GM21526 (cell line): ENCODE measurements at regions not wholly inside any gene's neighbourhood (a gene's known extent, or its start where the extent isn't known, plus 50 kb on each side); places are given as distances from the start of the nearest gene placed in this dataset.

Experiments used
- ATAC-seq: cut with Tn5 transposase; IDR thresholded peaks from one replicate; pipeline ENCODE4 v1.9.1; 2021; ENCODE audit warnings: moderate library complexity; ENCODE audit not compliant: unreplicated experiment, low FRiP score

DNA sequence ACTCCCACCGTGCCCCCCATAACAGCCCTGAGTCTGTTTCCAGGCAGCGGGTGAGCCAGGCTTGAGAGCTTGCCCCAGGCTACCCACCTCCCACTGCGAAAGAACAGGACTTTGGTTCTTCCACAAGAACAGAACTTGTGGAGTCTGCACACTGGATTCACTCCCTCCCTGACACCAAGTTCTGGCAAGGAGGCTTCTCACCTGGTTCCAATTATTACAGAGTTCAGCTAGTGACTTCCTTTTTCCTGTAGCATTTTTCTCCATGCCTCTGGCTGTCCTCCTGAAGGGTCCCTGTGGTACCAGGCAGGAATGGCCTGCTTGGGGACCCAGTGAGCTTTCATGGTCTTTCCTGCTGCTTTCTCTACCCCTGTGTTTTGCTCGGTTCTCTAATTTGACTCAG, 208.6 kb upstream of the SFRP2 start:
- no peak for ATAC-seq

DNA sequence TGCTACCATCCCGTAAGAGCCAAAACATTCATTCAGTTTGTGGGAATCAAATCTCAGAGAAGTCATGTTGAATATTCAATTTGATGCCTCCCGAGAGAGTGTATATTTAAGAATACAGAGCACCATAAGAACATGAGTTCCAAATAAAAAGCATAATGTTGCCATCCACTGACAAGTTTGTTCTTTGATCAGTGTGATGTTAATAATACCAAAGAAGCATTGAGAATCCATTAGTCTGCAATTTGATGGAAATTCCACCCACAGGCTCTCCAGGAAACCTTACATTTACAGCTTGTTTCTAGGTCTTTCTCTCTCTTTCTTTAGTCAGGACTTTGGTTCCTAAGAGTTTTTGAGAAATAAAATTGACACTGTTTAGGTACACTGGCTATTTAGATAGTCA, 200.6 kb upstream of the SFRP2 start:
- no peak for ATAC-seq

DNA sequence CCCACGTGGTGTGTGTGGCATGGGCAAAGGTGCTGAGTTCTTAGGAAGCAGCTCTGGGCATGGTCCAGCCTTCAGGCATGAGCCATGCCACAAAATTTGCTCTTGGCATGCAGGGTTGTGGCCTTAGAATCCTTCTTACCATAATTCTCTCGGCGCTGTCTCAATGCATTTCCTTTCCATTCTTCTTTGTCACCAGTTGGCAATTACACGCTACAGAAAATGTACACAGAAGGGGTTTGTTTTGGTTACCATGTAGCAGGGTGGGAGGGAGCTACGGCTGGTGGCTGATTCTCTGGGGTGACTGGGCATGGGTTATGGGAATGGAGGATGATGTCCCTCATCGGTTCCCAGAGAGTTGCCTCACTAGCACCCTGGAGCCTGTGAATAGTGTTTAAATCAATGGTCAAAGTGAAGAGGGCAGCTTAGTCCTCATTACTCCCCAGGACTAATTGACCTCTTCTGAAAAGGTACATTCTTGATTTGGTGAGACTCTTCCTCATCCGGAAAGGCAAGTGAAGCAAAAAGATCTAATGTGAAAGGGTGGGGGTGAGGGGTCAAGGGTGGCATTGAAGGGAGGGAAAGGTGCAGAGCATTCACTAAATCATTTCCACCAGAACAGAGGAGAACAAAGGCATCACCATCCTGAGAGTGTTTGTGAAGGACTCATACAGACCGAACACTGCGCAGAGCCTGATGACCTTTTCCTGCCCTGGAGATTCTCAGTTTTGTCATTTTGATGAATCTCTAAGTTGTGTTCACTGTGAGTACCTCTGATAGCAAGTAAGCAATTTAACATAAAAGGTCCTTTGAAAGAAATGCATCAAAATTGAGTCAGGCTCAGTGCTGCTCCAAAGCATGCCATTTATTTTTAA, 199.8 kb upstream of the SFRP2 start:
- ATAC-seq, result no peak

GRCh38 chr4:153987291-153987690, 198.4 kb upstream of the SFRP2 start:
- no peak for ATAC-seq

DNA sequence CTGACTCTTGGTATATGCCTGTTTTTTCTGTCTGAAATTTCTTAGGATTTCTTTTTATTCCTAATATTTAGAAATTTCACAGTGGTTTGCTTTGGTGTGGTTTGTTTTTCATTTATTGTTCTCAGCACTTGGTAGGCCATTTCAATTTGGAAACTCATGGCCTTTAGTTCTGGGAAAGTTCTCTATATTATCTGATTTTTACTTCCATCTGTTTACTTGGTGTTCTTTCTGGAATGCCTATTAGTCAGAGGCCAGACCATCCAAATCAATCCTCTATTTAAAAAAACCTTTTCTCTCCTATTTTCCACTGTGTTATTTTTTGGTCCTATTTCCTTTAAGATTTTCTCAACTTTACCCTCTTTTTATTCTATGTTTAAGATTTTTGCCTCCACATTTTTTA, 188.1 kb upstream of the SFRP2 start:
- no peak for ATAC-seq

DNA sequence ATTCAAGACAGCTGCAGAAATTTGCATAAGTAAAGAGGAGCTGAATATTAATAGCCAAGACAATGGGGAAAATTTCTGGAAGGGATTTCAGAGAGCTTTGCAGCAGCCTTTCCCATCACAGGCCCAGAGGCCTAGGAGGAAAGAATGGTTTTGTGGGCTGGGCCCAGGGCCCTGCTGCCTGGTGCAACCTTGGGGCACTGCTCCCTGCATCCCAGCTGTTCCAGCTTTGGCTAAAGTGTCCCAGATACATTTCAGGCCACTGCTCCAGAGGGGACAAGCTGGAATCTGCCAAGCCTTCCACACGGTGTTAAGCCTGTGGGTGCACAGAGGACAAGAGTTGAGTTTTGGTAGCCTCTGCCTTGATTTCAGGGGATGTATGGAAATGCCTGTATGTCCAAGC, 185.6 kb upstream of the SFRP2 start:
- no peak for ATAC-seq

- ATAC-seq, result no peak
Measured at GRCh38 chr4:153973942-153974341, 185.1 kb upstream of the SFRP2 start.

- ATAC-seq, result no peak
Measured at GRCh38 chr4:153971899-153972298, 183.0 kb upstream of the SFRP2 start.

- ATAC-seq, result no peak
Measured at GRCh38 chr4:153970169-153970568, 181.3 kb upstream of the SFRP2 start.

GRCh38 chr4:153969542-153969941, 180.7 kb upstream of the SFRP2 start:
- no peak for ATAC-seq

- ATAC-seq, result no peak
Measured at GRCh38 chr4:153966641-153967040, 177.8 kb upstream of the SFRP2 start.

GRCh38 chr4:153963216-153963615, 174.3 kb upstream of the SFRP2 start:
- ATAC-seq, result no peak

DNA sequence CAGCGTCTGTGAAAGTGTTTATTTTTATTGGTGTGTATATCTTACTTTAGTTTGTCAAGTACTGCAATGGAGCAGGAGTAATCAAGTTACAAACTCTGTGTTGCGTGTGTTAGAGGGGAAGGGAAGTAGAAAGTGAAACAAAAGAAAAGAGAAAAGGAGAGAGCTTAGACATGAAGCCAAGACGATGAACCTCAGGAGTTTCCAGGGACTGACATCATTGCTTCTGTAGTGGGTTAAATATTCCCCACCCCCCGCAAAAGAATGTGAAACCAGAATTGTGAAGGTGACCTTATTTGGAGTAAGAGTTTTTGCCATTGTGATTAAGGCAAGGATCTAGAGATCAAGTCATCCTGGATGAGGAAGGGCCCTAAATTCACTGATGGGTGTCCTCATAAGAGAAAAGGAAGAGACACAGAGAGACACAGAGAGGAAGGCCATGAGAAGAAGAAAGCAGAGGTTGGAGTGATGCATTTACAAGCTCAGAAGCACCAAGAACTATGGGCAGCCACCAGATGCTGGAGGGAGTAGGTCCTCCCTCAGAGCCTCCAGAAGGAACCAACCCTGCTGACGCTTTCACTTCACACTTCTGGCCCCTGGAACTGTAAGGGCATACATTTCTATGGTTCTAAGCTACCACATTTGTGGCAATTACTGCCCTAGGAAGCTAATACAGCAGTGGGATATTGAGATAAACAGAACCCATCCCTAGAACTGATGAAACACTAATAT, 173.6 kb upstream of the SFRP2 start:
- ATAC-seq, result no peak

GRCh38 chr4:153955327-153955726, 166.4 kb upstream of the SFRP2 start:
- ATAC-seq, result no peak

- ATAC-seq, result no peak
Measured at GRCh38 chr4:153954654-153955053, 165.8 kb upstream of the SFRP2 start.

DNA sequence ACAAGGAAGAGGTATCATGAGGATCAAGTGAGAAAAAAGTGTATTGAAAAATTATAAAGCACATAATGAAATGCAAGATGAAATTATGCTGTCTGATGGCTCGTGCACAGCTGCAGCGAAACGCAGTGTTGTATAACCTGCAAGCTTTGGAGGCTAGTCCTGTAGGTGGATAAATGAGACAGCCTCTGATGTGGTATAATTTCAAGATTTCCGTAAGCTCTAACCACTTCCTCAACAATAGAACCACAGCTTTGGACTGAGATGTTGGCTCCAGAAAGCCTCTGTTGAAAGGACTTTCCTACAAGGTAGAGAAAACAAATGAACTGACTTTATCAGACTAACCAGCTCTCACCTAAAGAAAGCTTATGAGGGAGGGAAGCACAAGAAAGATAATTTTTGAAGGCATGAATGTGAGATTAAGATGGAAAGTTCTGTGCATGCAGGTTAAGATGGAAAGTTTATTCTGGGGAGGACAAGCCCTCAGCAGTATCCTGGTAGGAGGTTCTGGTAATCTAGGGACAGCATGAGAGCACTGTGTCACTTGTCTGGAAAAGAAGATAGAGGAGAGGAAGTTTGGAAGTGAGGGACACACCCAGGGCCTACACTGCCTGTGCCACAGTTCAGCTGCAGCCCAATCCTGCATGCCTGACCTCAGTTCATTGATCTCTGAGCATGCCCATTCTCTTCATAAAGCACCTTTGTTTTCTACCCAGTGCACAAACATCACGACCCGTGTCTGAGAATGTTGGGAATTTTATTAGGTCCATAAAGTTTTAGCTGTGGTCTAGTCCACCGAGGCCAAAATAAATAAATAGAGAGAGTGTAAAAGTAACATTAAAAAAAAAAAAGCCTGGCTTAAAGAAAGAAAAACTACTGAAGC, 161.5 kb upstream of the SFRP2 start:
- ATAC-seq, result no peak

GRCh38 chr4:153948041-153948440, 159.2 kb upstream of the SFRP2 start:
- ATAC-seq, result no peak

DNA sequence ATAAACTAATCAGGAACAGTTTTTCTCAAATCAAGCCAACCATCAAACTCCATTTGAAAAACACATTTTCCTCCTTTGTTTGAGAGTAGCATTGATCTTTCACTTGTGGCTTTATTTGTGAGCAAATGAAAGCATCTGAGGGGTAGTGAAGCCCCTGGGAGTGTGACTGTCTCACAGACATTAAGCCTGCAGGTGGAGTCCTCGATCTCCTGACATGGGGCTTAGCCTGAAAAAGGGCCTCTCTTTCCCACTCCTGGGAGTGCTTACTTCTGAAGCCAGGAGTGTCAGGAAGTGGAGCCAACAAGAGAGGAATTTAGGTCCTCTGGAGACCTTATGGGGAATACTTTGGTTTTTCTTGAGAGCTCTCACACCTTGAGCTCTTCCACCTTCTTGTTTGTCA, 158.2 kb upstream of the SFRP2 start:
- no peak for ATAC-seq

- no peak for ATAC-seq
Measured at GRCh38 chr4:153945704-153946103, 156.8 kb upstream of the SFRP2 start.

DNA sequence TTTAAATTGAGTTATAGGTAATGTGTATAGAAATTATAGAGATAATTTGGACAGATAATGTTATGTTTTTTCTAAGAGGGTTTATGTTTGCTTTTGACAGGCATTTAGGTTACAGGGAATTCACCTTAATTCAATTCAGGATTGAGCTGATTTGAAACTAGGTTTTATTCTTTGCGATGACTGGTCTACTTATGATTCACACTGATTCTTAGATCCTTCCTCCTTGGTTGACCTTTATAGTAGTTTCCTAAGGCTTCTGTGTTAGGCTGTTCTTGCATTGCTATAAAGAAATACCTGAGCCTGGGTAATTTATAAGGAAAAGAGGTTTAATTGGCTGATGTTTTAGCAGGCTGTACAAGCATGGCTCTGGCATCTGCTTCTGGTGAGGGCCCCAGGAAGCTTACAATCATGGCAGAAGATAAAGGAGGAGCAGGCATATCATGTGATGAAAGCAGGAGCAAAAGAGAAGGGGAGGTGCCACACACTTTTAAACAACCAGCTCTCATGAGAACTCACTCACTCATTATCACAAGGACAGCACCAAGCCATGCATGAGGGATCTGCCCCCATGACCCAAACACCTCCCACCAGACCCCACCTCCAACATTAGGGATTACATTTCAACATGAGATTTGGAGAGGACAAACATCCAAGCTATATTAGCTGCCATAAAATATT, 155.0 kb upstream of the SFRP2 start:
- ATAC-seq, result no peak
